ENCODE measurements at regions not wholly inside any gene's neighbourhood (a gene's known extent, or its start where the extent isn't known, plus 50 kb on each side); places are given as distances from the start of the nearest gene placed in this dataset.

GRCh38 chr12:60027266-60027665 is 431.4 kb downstream of the SLC16A7 start:
- TF ChIP-seq CTCF (conservative IDR thresholded peaks at IDR 0.05) (no peak), ZFX (IDR thresholded peaks at IDR 0.05) (no peak)
